Esophagus squamous epithelium (tissue), 5 donors: ENCODE measurements at regions not wholly inside any gene's neighbourhood (a gene's known extent, or its start where the extent isn't known, plus 50 kb on each side); places are given as distances from the start of the nearest gene placed in this dataset.

Experiments
- DNase-seq: peaks from one replicate; lab custom pipeline; 2025; lab: John Stamatoyannopoulos, UW
- H3K27ac ChIP-seq, 4 donors: fragments of 200-600 bp; sonication (generic); one replicate each; pipeline ENCODE4 v1.5.1; 2016 to 2019; ENCODE audit warnings: mild to moderate bottlenecking in 1 of 4
- H3K27me3 ChIP-seq, 4 donors: fragments of 200-600 bp; sonication (generic); 1 replicate in 3 of 4; 2 replicates in 1 of 4; pipeline versions ENCODE4 v1.5.1 to v1.6.0; 2017 to 2021; ENCODE audit warnings: antibody characterized with exemption in 1 of 4
- H3K36me3 ChIP-seq, 3 donors: fragments of 200-600 bp; sonication (generic); one replicate each; pipeline ENCODE4 v1.5.1; 2016 to 2019
- H3K4me1 ChIP-seq, 3 donors: fragments of 200-600 bp; sonication (generic); one replicate each; pipeline ENCODE4 v1.5.1; 2017 to 2019
- H3K4me3 ChIP-seq, 4 donors: fragments of 200-600 bp; sonication (generic); 1 replicate in 3 of 4; 2 replicates in 1 of 4; pipeline ENCODE4 v1.5.1; 2016 to 2019; ENCODE audit warnings: mild to moderate bottlenecking in 2 of 4, moderate library complexity in 1 of 4
- H3K9me3 ChIP-seq, 3 donors: fragments of 200-600 bp; sonication (generic); one replicate each; pipeline ENCODE4 v1.5.1; 2016 to 2019
- POLR2A ChIP-seq, 4 donors: fragments of 450-650 bp; IDR thresholded peaks; one replicate each; pipeline ENCODE4 v1.6.1; 2017; ENCODE audit warnings: antibody characterized with exemption in 4 of 4, mild to moderate bottlenecking in 4 of 4, moderate library complexity in 3 of 4
- WGBS, 2 donors: methylation state at CpG; one replicate each; pipeline ENCODE4 v1.1.5; 2018; 5-methylcytosine and 5-hydroxymethylcytosine counted together
- intact Hi-C: fragments of 100-400 bp; cut with DNase I; formaldehyde crosslinking; loops from one replicate; pipeline ENCODE4 v1.15.0; 2022
- TF ChIP-seq, protein P1 (sequence below), 6 experiments: fragments of 450-650 bp in 4 of 6; fragments of 200-600 bp in 2 of 6; sonication (generic) in 2 of 6; IDR thresholded peaks; one replicate each; pipeline ENCODE4 v1.5.1; 2016 to 2019; ENCODE audit warnings: antibody characterized with exemption in 6 of 6, mild to moderate bottlenecking in 4 of 6, moderate library complexity in 4 of 6
- donor health status: DM: yes; HTN: yes; CAD: no.

GRCh38 chr4:58543465-58543864, 1433.3 kb upstream of the IGFBP7 start:
- DNase-seq: no peak
- no peak for TF ChIP-seq POLR2A (IDR thresholded peaks at IDR 0.05)
- TF ChIP-seq, protein P1, sequence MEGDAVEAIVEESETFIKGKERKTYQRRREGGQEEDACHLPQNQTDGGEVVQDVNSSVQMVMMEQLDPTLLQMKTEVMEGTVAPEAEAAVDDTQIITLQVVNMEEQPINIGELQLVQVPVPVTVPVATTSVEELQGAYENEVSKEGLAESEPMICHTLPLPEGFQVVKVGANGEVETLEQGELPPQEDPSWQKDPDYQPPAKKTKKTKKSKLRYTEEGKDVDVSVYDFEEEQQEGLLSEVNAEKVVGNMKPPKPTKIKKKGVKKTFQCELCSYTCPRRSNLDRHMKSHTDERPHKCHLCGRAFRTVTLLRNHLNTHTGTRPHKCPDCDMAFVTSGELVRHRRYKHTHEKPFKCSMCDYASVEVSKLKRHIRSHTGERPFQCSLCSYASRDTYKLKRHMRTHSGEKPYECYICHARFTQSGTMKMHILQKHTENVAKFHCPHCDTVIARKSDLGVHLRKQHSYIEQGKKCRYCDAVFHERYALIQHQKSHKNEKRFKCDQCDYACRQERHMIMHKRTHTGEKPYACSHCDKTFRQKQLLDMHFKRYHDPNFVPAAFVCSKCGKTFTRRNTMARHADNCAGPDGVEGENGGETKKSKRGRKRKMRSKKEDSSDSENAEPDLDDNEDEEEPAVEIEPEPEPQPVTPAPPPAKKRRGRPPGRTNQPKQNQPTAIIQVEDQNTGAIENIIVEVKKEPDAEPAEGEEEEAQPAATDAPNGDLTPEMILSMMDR (IDR thresholded peaks at IDR 0.05): no peak
- H3K27me3 ChIP-seq: no peaks in the 10 kb centered on the region
- H3K36me3 ChIP-seq: no peaks in the 10 kb centered on the region
- 56 to 64% methylated on average over 1 of the region's 1 CpG for WGBS, 2 donors
- no peaks in the 10 kb centered on the region for H3K4me1 ChIP-seq
- no peak overlapping the region for H3K4me3 ChIP-seq
- H3K9me3 ChIP-seq: no peaks in the 10 kb centered on the region
- intact Hi-C loops: no loop called here
- H3K27ac ChIP-seq: no peak overlapping the region

GRCh38 chr4:58541926-58542325, 1431.7 kb upstream of the IGFBP7 start:
- WGBS, 2 donors: 56 to 88% methylated on average over 1 of the region's 1 CpG
- Histone ChIP-seq H3K4me3 (no peak overlapping the region), H3K4me1 (no peaks in the 10 kb centered on the region), H3K27me3 (no peaks in the 10 kb centered on the region), H3K9me3 (no peaks in the 10 kb centered on the region), H3K27ac (no peak overlapping the region), H3K36me3 (no peaks in the 10 kb centered on the region)
- intact Hi-C loops: no loop called here
- no peak for TF ChIP-seq POLR2A (IDR thresholded peaks at IDR 0.05)
- TF ChIP-seq, protein P1 (IDR thresholded peaks at IDR 0.05): no peak
- no peak for DNase-seq

- DNase-seq: no peak
- Histone ChIP-seq H3K4me3 (no peak overlapping the region), H3K27me3 (no peaks in the 10 kb centered on the region), H3K9me3 (no peaks in the 10 kb centered on the region), H3K36me3 (no peaks in the 10 kb centered on the region), H3K4me1 (no peaks in the 10 kb centered on the region), H3K27ac (no peak overlapping the region)
- TF ChIP-seq, protein P1 (IDR thresholded peaks at IDR 0.05): no peak
- no peak for TF ChIP-seq POLR2A (IDR thresholded peaks at IDR 0.05)
- intact Hi-C loops: no loop called here
- WGBS, 2 donors: 47 to 51% methylated on average over 2 of the region's 2 CpGs
Measured at GRCh38 chr4:58522765-58523382, 1412.7 kb upstream of the IGFBP7 start.

DNA sequence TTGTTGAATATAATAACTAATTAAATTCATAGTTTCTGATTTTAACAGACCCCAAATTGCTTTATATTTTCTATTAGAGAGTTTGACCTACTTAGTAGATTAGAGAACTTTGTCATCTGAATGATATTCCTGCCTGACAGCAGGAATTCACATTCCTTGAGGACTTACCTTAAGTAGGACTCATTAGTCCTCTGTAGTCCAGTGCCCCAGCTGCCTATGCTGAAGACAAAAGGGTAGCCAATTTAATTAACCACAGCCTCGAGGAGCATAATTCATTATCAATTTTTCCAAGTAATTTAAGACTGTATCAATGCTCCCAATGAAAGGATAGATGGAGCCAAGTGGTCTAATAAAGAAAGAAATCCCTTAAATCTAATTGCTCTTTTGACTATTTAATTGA, 1405.0 kb upstream of the IGFBP7 start:
- Histone ChIP-seq H3K4me3 (no peak overlapping the region), H3K9me3 (no peaks in the 10 kb centered on the region), H3K36me3 (no peaks in the 10 kb centered on the region), H3K27me3 (no peaks in the 10 kb centered on the region), H3K27ac (no peak overlapping the region), H3K4me1 (no peaks in the 10 kb centered on the region)
- intact Hi-C loops: no loop called here
- 31 to 33% methylated on average over 1 of the region's 1 CpG for WGBS, 2 donors
- no peak for TF ChIP-seq POLR2A (IDR thresholded peaks at IDR 0.05)
- TF ChIP-seq, protein P1 (IDR thresholded peaks at IDR 0.05): no peak
- DNase-seq: no peak

- no peaks in the 10 kb centered on the region for H3K9me3 ChIP-seq
- DNase-seq: no peak
- WGBS, 2 donors: 71% methylated on average over 1 of the region's 1 CpG
- no peak overlapping the region for H3K4me3 ChIP-seq
- no peaks in the 10 kb centered on the region for H3K36me3 ChIP-seq
- no peaks in the 10 kb centered on the region for H3K4me1 ChIP-seq
- TF ChIP-seq, protein P1 (IDR thresholded peaks at IDR 0.05): no peak
- TF ChIP-seq POLR2A (IDR thresholded peaks at IDR 0.05): no peak
- H3K27me3 ChIP-seq: no peaks in the 10 kb centered on the region
- intact Hi-C loops: no loop called here
- H3K27ac ChIP-seq: no peak overlapping the region
Measured at GRCh38 chr4:58514299-58514698, 1404.1 kb upstream of the IGFBP7 start.
